ENCODE measurements at regions not wholly inside any gene's neighbourhood (a gene's known extent, or its start where the extent isn't known, plus 50 kb on each side); places are given as distances from the start of the nearest gene placed in this dataset.

DNA sequence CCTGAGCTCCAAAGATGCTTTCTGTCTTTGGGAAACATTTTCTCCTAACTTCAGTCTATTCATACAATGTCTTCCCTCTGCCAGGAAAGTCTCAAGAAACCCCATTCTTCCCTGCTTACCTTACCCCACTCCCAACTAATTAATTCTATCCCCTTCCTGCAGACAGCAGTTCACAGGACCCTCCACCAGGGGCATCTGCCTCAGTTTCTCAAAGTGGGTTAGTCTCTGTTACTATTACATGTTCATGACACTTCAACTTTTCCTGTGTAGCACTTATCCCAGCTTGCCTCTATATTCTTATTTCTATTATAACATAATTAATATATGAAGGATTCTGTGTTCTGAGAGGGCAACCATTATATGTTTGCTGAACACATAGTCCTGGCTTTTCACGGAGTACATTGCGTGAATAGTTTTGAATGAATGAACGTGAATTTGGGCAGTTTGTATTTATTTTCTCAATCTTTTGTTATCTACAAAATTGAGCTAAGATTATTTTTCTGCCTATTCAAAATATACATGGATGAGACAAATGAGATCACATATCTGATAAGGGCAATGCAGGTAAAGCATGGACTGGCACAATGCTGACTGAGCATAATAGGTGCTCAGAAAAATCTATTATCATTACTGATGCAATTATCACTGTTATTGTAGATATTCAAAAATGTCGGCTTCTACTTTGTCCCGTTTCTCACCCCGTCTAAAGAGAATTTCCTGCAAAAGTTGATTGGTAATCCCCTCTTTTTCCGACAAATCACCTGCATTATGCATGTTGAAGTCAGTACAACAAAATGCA is 341.1 kb downstream of the BRINP1 start:
- TF ChIP-seq POLR2A (IDR thresholded peaks at IDR 0.05) = no peak
- TF ChIP-seq, protein P1, sequence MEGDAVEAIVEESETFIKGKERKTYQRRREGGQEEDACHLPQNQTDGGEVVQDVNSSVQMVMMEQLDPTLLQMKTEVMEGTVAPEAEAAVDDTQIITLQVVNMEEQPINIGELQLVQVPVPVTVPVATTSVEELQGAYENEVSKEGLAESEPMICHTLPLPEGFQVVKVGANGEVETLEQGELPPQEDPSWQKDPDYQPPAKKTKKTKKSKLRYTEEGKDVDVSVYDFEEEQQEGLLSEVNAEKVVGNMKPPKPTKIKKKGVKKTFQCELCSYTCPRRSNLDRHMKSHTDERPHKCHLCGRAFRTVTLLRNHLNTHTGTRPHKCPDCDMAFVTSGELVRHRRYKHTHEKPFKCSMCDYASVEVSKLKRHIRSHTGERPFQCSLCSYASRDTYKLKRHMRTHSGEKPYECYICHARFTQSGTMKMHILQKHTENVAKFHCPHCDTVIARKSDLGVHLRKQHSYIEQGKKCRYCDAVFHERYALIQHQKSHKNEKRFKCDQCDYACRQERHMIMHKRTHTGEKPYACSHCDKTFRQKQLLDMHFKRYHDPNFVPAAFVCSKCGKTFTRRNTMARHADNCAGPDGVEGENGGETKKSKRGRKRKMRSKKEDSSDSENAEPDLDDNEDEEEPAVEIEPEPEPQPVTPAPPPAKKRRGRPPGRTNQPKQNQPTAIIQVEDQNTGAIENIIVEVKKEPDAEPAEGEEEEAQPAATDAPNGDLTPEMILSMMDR (IDR thresholded peaks at IDR 0.05) = peak in 3 of 12 donors; percentile 17 to 21 (median 18)
